Keratinocyte (primary cell): ENCODE measurements at regions not wholly inside any gene's neighbourhood (a gene's known extent, or its start where the extent isn't known, plus 50 kb on each side); places are given as distances from the start of the nearest gene placed in this dataset.

Experiments used
- DNase-seq: peaks from one replicate; pipeline ENCODE4 v3.0.0-alpha.2; 2011; ENCODE audit warnings: low read depth, missing footprints, low spot score
- FAIRE-seq: peaks from 2 replicates; lab custom pipeline; 2011; peaks lifted over from hg19 to GRCh38; lab: Jason Lieb, UNC
- H2AFZ ChIP-seq: 2 replicates; pipeline ENCODE4 v1.6.0; 2012; ENCODE audit warnings: low read length, control low read depth, inconsistent platforms; ENCODE audit not compliant: control insufficient read depth
- H3K27ac ChIP-seq: 2 replicates; pipeline ENCODE4 v1.5.1; 2011; ENCODE audit warnings: low read length; ENCODE audit not compliant: control insufficient read depth, insufficient read depth
- H3K27me3 ChIP-seq: 3 replicates; pipeline ENCODE4 v1.6.0; 2011; ENCODE audit warnings: low read length; ENCODE audit not compliant: control insufficient read depth, insufficient read depth; ENCODE audit errors: extremely low read depth
- H3K36me3 ChIP-seq, 2 experiments: 2 replicates in 1 of 2; 3 replicates in 1 of 2; pipeline ENCODE4 v1.5.1; 2011; ENCODE audit warnings: low read length in 2 of 2, mild to moderate bottlenecking in 1 of 2; ENCODE audit not compliant: control insufficient read depth in 2 of 2, insufficient read depth in 2 of 2; ENCODE audit errors: extremely low read depth in 1 of 2
- H3K4me1 ChIP-seq: 3 replicates; pipeline ENCODE4 v1.5.1; 2011; ENCODE audit warnings: low read length; ENCODE audit not compliant: control insufficient read depth, insufficient read depth; ENCODE audit errors: extremely low read depth
- H3K4me2 ChIP-seq: 3 replicates; pipeline ENCODE4 v1.6.0; 2011; ENCODE audit warnings: low read depth, low read length; ENCODE audit not compliant: control insufficient read depth, insufficient read depth; ENCODE audit errors: extremely low read depth
- H3K4me3 ChIP-seq, 3 experiments: fragments of 200-600 bp in 1 of 3; sonication (generic) in 1 of 3; 2 replicates in 2 of 3; 3 replicates in 1 of 3; pipeline ENCODE4 v1.5.1; 2011 to 2016; ENCODE audit warnings: low read length in 3 of 3, mild to moderate bottlenecking in 3 of 3, control low read depth in 2 of 3, inconsistent platforms in 1 of 3, low read depth in 1 of 3, mixed read lengths in 1 of 3, mixed run types in 1 of 3, moderate library complexity in 1 of 3; ENCODE audit not compliant: control insufficient read depth in 2 of 3, insufficient read depth in 2 of 3; ENCODE audit errors: extremely low read depth in 1 of 3
- H3K79me2 ChIP-seq: 2 replicates; pipeline ENCODE4 v1.6.0; 2012; ENCODE audit warnings: low read length; ENCODE audit not compliant: control insufficient read depth, insufficient read depth
- H3K9ac ChIP-seq: 3 replicates; pipeline ENCODE4 v1.6.0; 2011; ENCODE audit warnings: low read length; ENCODE audit not compliant: control insufficient read depth, insufficient read depth; ENCODE audit errors: extremely low read depth
- H3K9me1 ChIP-seq: 3 replicates; pipeline ENCODE4 v1.6.0; 2011; ENCODE audit warnings: low read length; ENCODE audit not compliant: control insufficient read depth, insufficient read depth; ENCODE audit errors: extremely low read depth
- H3K9me3 ChIP-seq: 2 replicates; pipeline ENCODE4 v1.5.1; 2012; ENCODE audit warnings: low read depth, low read length; ENCODE audit not compliant: control insufficient read depth
- H4K20me1 ChIP-seq: 3 replicates; pipeline ENCODE4 v1.6.0; 2011; ENCODE audit warnings: low read length; ENCODE audit not compliant: control insufficient read depth, insufficient read depth; ENCODE audit errors: extremely low read depth
- CTCF ChIP-seq, 3 experiments: IDR thresholded peaks in 1 of 3; conservative IDR thresholded peaks in 1 of 3; optimal IDR thresholded peaks in 1 of 3; 2 replicates in 2 of 3; 3 replicates in 1 of 3; pipeline versions ENCODE3 to v1.5.1; 2011; ENCODE audit warnings: low read length in 3 of 3, mild to moderate bottlenecking in 3 of 3, moderate library complexity in 2 of 3, control low read depth in 1 of 3, inconsistent platforms in 1 of 3; ENCODE audit not compliant: insufficient read depth in 2 of 3; ENCODE audit errors: extremely low read depth in 1 of 3
- EZH2 ChIP-seq: IDR thresholded peaks from one replicate; pipeline ENCODE4 v1.6.1; 2012; ENCODE audit warnings: inconsistent platforms, mild to moderate bottlenecking, low read length, moderate library complexity
- dilution Hi-C: fragments of 300-500 bp; cut with MboI; formaldehyde crosslinking; loops from one replicate; pipeline ENCODE4 v1.7.0; 2020; ENCODE audit warnings: low sequenced_read_pairs; ENCODE audit not compliant: extremely low pct_ligation_motif_present

GRCh38 chr3:187985647-187986046 lies 168.3 kb upstream of the LPP start:
- dilution Hi-C loops = no loop called here
- Histone ChIP-seq H3K27ac (no peak overlapping the region), H3K9me1 (no peaks in the 10 kb centered on the region), H3K9me3 (no peaks in the 10 kb centered on the region), H4K20me1 (no peaks in the 10 kb centered on the region), H3K36me3 (no peaks in the 10 kb centered on the region), H2AFZ (no peak overlapping the region), H3K79me2 (no peaks in the 10 kb centered on the region), H3K4me3 (no peak overlapping the region), H3K9ac (no peak overlapping the region), H3K27me3 (no peaks in the 10 kb centered on the region), H3K4me1 (peaks cover 18% of the 10 kb centered on the region), H3K4me2 (no peak overlapping the region)
- no peak for FAIRE-seq
- TF ChIP-seq CTCF (optimal IDR thresholded peaks at IDR 0.05 in 1 of 3, IDR thresholded peaks at IDR 0.05 in 1 of 3, conservative IDR thresholded peaks at IDR 0.05 in 1 of 3; ENCODE audit: extremely low read depth in 1 of 3, insufficient read depth in 2 of 3, low read length in 3 of 3) = no peak
- TF ChIP-seq EZH2 = no peak
- no peak for DNase-seq

GRCh38 chr3:187986514-187986934 lies 167.4 kb upstream of the LPP start:
- Histone ChIP-seq H3K9me3 (no peaks in the 10 kb centered on the region), H3K4me1 (peaks cover 18% of the 10 kb centered on the region), H3K4me3 (no peak overlapping the region), H2AFZ (peak overlapping the region; percentile 27), H3K9me1 (no peaks in the 10 kb centered on the region), H4K20me1 (no peaks in the 10 kb centered on the region), H3K79me2 (no peaks in the 10 kb centered on the region), H3K36me3 (no peaks in the 10 kb centered on the region), H3K27me3 (no peaks in the 10 kb centered on the region), H3K4me2 (peak overlapping the region; percentile 55), H3K27ac (peak overlapping the region; percentile 37), H3K9ac (no peak overlapping the region)
- dilution Hi-C loops = no loop called here
- FAIRE-seq (peak; percentile 93), DNase-seq (peak; percentile 79)
- peak in 2 of 3 experiments; percentile 5 to 16 for TF ChIP-seq CTCF (optimal IDR thresholded peaks at IDR 0.05 in 1 of 3, IDR thresholded peaks at IDR 0.05 in 1 of 3, conservative IDR thresholded peaks at IDR 0.05 in 1 of 3; ENCODE audit: extremely low read depth in 1 of 3, insufficient read depth in 2 of 3, low read length in 3 of 3)
- no peak for TF ChIP-seq EZH2
